SK-N-SH treated with all-trans-retinoic acid at 6 μM for 48 hours (cell line): ENCODE measurements at regions not wholly inside any gene's neighbourhood (a gene's known extent, or its start where the extent isn't known, plus 50 kb on each side); places are given as distances from the start of the nearest gene placed in this dataset.

Experiments
- ATAC-seq: fragments of 200-7000 bp; cut with Tn5 transposase; 3 replicates; pipeline ENCODE4 v1.9.1; 2020; ENCODE audit warnings: mild to moderate bottlenecking, moderate library complexity
- ARNTL ChIP-seq: fragments of 450-650 bp; formaldehyde crosslinking; IDR thresholded peaks from 2 replicates; pipeline ENCODE4 v1.5.0; 2020; ENCODE audit warnings: low read depth, mild to moderate bottlenecking, moderate library complexity, borderline replicate concordance
- BACH2 ChIP-seq: fragments of 250-450 bp; sonication (Bioruptor Pico); IDR thresholded peaks from 2 replicates; pipeline ENCODE4 v1.9.0; 2021; ENCODE audit warnings: mild to moderate bottlenecking, borderline replicate concordance
- CSRNP3 ChIP-seq: fragments of 250-450 bp; sonication (Bioruptor Pico); IDR thresholded peaks from 2 replicates; pipeline ENCODE4 v1.5.1; 2021; ENCODE audit warnings: mild to moderate bottlenecking, moderate library complexity
- ESRRG ChIP-seq: fragments of 250-450 bp; sonication (Bioruptor Pico); IDR thresholded peaks from 2 replicates; pipeline ENCODE4 v1.6.1; 2021; ENCODE audit warnings: mild to moderate bottlenecking
- GLIS3 ChIP-seq: fragments of 250-450 bp; sonication (Bioruptor Pico); IDR thresholded peaks from 2 replicates; pipeline ENCODE4 v1.5.0; 2020; ENCODE audit warnings: mild to moderate bottlenecking, moderate library complexity
- OSR1 ChIP-seq: fragments of 250-450 bp; sonication (Bioruptor Pico); IDR thresholded peaks from 2 replicates; pipeline ENCODE4 v1.8.0; 2022; ENCODE audit warnings: moderate library complexity, mild to moderate bottlenecking, inconsistent platforms
- POU6F1 ChIP-seq: fragments of 250-450 bp; sonication (Bioruptor Pico); IDR thresholded peaks from 2 replicates; pipeline ENCODE4 v1.8.0; 2021; ENCODE audit warnings: low read depth, mild to moderate bottlenecking, moderate library complexity, borderline replicate concordance
- PPARA ChIP-seq: fragments of 250-450 bp; sonication (Bioruptor Pico); IDR thresholded peaks from 2 replicates; pipeline ENCODE4 v1.5.0; 2020; ENCODE audit warnings: mild to moderate bottlenecking, borderline replicate concordance
- RARB ChIP-seq: fragments of 250-450 bp; sonication (Bioruptor Pico); IDR thresholded peaks from 2 replicates; pipeline ENCODE4 v1.8.0; 2021; ENCODE audit warnings: mild to moderate bottlenecking, moderate library complexity
- SNAI2 ChIP-seq: fragments of 250-450 bp; sonication (Bioruptor Pico); IDR thresholded peaks from 2 replicates; pipeline ENCODE4 v1.5.0; 2020; ENCODE audit warnings: mild to moderate bottlenecking, moderate library complexity
- TCF4 ChIP-seq: fragments of 250-450 bp; sonication (Bioruptor Pico); IDR thresholded peaks from 2 replicates; pipeline ENCODE4 v1.8.0; 2021; ENCODE audit warnings: mild to moderate bottlenecking, moderate library complexity, borderline replicate concordance
- TOX ChIP-seq: fragments of 250-450 bp; sonication (Bioruptor Pico); IDR thresholded peaks from 2 replicates; pipeline ENCODE4 v1.8.0; 2021; ENCODE audit warnings: mild to moderate bottlenecking, moderate library complexity, borderline replicate concordance
- ZFP3 ChIP-seq: fragments of 250-450 bp; sonication (Bioruptor Pico); IDR thresholded peaks from 2 replicates; pipeline ENCODE4 v1.5.0; 2020; ENCODE audit warnings: mild to moderate bottlenecking, moderate library complexity
- ZFP30 ChIP-seq: fragments of 450-650 bp; formaldehyde crosslinking; IDR thresholded peaks from 2 replicates; pipeline ENCODE4 v1.5.0; 2022; ENCODE audit warnings: mild to moderate bottlenecking, moderate library complexity
- ZNF565 ChIP-seq: fragments of 450-650 bp; formaldehyde crosslinking; conservative IDR thresholded peaks from 2 replicates; pipeline ENCODE4 v1.5.0; 2020; ENCODE audit warnings: low read depth, mild to moderate bottlenecking, moderate library complexity
- ZNF70 ChIP-seq: fragments of 450-650 bp; formaldehyde crosslinking; IDR thresholded peaks from 2 replicates; pipeline ENCODE4 v1.5.0; 2020; ENCODE audit warnings: mild to moderate bottlenecking, moderate library complexity
- ZNF8 ChIP-seq: fragments of 450-650 bp; formaldehyde crosslinking; IDR thresholded peaks from 2 replicates; pipeline ENCODE4 v1.5.0; 2020; ENCODE audit warnings: mild to moderate bottlenecking, moderate library complexity
- TF ChIP-seq, protein P1 (sequence below): fragments of 250-450 bp; sonication (Bioruptor Pico); IDR thresholded peaks from 2 replicates; pipeline ENCODE4 v1.5.0; 2020; ENCODE audit warnings: mild to moderate bottlenecking, moderate library complexity

DNA sequence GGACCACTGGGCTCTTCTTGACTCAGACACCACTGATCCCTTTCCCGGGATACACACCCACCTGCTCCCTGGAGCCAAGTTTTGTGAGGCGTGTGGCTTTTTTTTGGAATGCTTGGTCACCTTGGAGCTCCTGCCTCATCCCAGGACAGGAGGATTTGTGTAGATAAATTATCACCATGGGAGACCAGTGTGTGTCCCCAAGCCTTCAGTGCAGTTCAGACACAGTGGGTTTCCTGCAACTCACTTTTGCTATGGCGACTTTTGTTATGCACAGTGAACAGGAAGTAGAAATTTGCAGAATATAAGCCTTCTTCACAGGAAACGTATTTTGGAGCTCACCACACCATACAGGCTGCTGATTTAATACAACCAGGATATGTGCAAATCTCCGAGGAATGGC is 357.4 kb downstream of the PAX1 start:
- no peak for TF ChIP-seq OSR1
- TF ChIP-seq POU6F1 = no peak
- TF ChIP-seq GLIS3 (CRISPR knock-in tag) = no peak
- no peak for TF ChIP-seq PPARA
- no peak for TF ChIP-seq TCF4
- TF ChIP-seq, protein P1, sequence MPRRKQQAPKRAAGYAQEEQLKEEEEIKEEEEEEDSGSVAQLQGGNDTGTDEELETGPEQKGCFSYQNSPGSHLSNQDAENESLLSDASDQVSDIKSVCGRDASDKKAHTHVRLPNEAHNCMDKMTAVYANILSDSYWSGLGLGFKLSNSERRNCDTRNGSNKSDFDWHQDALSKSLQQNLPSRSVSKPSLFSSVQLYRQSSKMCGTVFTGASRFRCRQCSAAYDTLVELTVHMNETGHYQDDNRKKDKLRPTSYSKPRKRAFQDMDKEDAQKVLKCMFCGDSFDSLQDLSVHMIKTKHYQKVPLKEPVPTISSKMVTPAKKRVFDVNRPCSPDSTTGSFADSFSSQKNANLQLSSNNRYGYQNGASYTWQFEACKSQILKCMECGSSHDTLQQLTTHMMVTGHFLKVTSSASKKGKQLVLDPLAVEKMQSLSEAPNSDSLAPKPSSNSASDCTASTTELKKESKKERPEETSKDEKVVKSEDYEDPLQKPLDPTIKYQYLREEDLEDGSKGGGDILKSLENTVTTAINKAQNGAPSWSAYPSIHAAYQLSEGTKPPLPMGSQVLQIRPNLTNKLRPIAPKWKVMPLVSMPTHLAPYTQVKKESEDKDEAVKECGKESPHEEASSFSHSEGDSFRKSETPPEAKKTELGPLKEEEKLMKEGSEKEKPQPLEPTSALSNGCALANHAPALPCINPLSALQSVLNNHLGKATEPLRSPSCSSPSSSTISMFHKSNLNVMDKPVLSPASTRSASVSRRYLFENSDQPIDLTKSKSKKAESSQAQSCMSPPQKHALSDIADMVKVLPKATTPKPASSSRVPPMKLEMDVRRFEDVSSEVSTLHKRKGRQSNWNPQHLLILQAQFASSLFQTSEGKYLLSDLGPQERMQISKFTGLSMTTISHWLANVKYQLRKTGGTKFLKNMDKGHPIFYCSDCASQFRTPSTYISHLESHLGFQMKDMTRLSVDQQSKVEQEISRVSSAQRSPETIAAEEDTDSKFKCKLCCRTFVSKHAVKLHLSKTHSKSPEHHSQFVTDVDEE (CRISPR knock-in tag) = no peak
- no peak for TF ChIP-seq CSRNP3
- no peak for TF ChIP-seq ESRRG (CRISPR knock-in tag)
- no peak for TF ChIP-seq BACH2 (CRISPR knock-in tag)
- no peak for TF ChIP-seq ZNF565 (CRISPR knock-in tag)
- no peak for TF ChIP-seq ZNF70 (CRISPR knock-in tag)
- no peak for TF ChIP-seq ZNF8 (CRISPR knock-in tag)
- ATAC-seq = no peak

- no peak for ATAC-seq
- no peak for TF ChIP-seq RARB
- TF ChIP-seq ARNTL (CRISPR knock-in tag) = no peak
- TF ChIP-seq, protein P1 (CRISPR knock-in tag) = no peak
- TF ChIP-seq, all 23 proteins: peak for 0
Measured at GRCh38 chr20:22060610-22061009, 355.1 kb downstream of the PAX1 start.

DNA sequence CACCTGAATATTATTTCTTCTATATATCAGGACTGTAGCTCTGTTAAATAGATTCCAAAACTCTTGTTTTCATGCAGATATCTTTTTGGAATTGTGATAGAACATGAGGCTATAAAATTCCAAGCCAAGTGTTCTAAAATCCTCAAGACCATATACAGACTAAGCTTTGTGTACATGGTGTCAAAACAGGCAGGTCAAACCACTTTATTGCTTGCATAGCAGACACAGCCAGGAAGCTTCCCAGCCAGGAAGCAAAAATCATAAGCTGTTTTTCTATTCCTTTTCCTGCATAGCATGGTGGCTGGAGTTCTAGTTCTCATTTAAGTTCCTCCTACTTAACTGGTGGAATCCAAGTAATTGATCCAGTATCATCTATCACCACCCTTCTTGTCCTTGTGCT is 353.3 kb downstream of the PAX1 start:
- TF ChIP-seq POU6F1 (no peak), GLIS3 (CRISPR knock-in tag) (no peak), TCF4 (no peak), BACH2 (CRISPR knock-in tag) (no peak), ZFP30 (CRISPR knock-in tag) (no peak)
- TF ChIP-seq, all 23 proteins: peak for 0
- no peak for ATAC-seq

DNA sequence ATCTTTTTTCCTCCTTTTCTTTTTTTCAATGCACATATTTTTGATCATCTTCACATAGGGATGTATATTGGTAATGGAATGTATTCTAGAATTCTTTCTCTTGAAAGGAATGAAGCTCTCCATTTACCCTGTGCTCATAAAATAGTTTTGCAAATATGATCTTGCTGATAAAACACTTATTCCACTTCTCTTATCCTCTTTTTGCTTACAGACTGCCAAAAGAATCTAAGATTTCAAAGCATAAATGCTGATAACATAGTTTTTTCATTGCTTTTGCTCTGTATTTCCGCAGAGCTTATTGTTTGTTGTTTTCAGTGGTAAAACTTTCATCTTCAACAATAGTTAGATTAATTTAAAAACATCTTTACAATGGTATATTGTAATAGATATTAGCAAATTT is 350.5 kb downstream of the PAX1 start:
- ATAC-seq = no peak

More for the DNA sequence above, 350.5 kb downstream of the PAX1 start:
- TF ChIP-seq TOX (CRISPR knock-in tag) (no peak), ZFP3 (CRISPR knock-in tag) (no peak), ZNF8 (CRISPR knock-in tag) (no peak), ZNF70 (CRISPR knock-in tag) (no peak), ZFP30 (CRISPR knock-in tag) (no peak), SNAI2 (CRISPR knock-in tag) (no peak)
